T-helper 1 cell treated with Interleukin-12 subunit alpha and Interleukin-12 subunit beta and Interleukin-4 antibody, amounts not matched to agents 30 ng/mL and 1 ng/mL, for 36 hours (primary cell): ENCODE measurements at regions not wholly inside any gene's neighbourhood (a gene's known extent, or its start where the extent isn't known, plus 50 kb on each side); places are given as distances from the start of the nearest gene placed in this dataset.
"Not testable (repeated sequence)": the region's sequence is repeated elsewhere in the genome, so short reads cannot be mapped to it uniquely, and the experiment has no call there.

Experiments used
- intact Hi-C: fragments of 100-400 bp; cut with micrococcal nuclease; formaldehyde crosslinking; loops from one replicate; pipeline ENCODE4 v1.15.1; 2024

DNA sequence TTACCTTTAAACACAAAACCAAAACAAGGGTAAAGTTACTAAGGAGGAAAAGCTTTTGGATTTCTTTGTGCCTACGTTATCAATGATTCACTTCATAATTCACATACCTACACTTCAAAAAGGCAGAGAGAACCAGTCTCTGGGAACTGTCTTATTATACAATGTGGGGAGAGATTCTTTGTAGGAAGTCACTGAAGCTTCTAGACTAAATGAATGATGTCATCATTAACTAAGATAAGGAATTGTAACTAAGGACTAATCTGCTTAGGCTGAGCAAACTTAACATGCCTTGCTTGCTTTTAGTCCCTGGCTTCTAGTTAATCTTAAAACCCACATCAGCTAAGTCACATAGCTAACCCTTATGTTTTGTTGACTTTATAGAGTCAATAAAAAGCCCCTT, 771.2 kb downstream of the NXPH1 start:
- intact Hi-C loops = no loop called here

DNA sequence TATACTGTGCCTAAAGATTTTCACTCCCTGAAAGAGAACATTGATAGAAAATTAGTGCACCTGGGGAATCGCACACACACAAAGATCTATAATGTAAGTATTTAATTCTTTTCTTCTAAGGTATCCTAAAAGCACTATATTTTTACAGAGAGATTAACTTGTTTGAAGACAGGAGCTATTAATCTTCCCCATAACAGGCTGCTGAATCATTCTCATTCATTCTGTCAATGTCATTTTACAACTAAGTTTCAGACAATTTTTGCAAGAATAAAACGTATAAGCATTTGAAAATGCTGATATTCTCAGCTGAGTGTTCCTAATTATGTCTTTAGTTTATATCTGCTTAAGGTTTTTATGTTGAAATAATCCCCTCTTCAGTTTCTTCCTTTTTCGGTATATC, 776.7 kb downstream of the NXPH1 start:
- intact Hi-C loops = no loop called here

DNA sequence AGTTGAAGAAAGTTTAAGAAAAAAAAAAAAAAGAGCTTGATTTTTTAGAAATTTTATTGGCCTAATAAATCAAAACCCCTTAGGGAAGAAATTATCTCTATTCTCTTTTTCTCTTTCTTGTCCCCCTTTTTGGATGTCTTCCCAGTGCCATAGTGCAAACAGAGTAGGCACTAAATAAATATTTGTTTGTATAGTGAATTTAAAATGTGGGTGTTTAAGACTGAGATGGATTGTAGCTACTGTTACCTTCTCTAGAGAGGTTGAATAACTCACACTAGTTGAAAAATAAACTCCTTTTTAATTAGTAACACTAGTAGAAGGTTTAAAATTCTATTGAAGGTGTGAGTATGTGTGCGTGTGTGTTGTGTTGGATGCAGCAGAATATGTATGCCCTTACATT, 783.8 kb downstream of the NXPH1 start:
- intact Hi-C loops = no loop called here

DNA sequence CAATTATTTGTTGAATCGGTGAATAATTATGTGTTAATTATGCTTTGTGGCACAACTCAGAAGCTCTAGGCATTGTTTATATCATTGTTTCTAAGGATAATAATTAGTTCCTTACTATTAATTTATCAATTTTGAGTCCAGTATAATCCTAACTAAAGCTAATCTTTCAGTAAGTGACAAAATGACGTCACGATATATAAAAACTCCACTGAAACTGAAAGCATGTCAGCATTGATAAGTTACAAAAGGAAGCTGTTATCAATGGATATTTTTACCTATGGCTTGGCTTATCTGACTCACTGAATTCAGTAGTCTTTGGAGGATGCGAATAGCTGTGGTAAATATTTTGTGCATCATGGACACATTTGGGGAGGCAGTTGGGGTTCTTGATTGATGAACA, 793.1 kb downstream of the NXPH1 start:
- intact Hi-C loops = no loop called here

DNA sequence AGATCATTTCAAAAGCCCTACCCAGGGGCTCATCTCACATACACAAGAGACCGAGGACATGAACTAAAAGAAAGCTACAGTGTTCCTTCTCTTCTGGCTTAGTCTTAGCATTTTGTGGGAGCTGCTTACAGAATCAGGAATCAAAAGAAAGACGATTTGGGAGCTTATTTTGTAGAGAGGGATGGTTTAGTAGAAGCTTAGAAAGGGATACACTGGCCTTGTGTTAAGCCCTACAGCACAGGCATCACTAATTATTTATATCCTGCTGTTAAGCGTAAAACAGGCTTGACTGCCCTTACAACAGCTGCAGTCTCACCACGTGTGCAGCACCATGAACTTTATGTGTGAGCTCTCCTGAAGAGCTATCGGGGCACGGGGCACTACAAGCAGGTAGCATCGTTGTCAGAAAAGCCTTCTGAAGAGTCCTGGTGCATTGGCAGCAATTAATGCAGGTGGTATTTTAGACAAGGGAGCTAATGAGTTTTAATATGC, 798.3 kb downstream of the NXPH1 start:
- intact Hi-C loops = no loop called here

DNA sequence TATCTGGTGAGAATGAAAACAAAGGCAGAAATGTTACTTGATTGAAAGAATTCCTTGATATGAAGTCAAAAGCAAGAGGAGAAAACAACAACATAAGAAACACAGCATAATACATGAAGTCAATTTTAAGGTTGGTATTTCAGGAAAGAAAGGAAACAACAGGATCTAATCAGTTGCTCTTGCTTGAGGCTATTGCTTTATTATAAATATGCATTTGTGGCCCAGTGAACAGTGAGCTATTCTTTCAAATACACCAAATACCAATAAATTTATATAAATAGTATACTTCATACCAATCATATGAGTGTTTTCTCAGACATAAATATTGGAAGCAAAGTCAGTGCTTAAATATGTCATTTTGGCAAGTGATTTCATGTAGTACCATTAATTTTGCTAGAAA, 806.6 kb downstream of the NXPH1 start:
- intact Hi-C loops = no loop called here

DNA sequence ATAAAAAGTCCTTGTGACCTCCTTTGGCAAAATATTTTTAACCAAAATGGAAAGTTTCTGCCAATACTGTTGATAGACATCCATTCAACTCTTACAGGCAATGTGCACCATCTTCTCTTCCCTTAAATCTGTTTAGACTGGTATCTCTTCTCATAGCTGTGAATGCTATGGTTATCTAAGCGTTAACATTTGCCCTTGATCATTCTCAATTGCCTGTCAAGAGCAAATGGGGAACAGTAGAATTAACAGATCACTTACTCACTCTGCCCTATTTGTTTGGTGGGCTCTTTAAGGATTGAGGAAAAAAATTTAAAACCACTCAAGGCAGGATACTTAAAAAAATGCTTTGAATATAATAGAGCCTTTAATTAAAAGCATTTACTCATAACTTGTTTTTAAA, 808.4 kb downstream of the NXPH1 start:
- intact Hi-C loops = no loop called here

DNA sequence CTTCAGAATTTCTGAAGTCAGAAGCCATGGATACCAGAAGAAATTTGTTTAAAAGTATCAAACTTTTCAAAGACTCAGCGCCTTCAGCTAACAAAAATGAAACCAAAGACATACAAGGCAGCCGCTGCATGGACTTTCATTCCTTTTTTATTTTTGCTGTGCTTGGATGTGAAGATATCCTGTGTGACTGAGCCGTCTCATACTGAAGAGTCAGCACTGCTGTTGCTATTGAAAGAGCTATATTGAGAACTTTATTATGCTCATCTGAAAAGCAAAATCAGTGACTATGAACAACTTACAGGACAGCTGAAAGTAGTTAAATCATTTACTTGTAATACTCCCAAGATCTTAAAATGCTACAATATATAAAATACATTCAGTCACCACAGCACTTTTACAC, 809.2 kb downstream of the NXPH1 start:
- intact Hi-C loops = no loop called here

DNA sequence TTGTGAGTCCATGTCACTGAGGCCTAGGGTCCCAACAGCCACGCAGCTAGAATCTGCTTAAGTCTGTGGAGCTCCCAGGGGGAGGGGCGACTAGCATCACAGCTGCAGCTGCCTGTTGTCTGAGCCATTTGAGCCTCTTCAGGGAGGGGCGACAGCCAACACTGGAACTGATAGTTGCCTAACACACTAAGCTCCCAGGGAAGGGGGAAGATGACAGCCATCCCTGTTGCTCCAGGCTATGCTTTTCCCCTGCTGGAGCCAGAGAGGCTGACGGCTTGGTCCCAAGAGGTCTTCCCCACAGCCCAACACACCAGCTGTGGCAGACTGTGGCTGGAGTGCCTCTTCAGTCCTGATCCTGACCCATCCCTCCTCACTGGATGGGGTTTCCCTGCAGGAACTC, 817.5 kb downstream of the NXPH1 start:
- intact Hi-C loops = no loop called here

DNA sequence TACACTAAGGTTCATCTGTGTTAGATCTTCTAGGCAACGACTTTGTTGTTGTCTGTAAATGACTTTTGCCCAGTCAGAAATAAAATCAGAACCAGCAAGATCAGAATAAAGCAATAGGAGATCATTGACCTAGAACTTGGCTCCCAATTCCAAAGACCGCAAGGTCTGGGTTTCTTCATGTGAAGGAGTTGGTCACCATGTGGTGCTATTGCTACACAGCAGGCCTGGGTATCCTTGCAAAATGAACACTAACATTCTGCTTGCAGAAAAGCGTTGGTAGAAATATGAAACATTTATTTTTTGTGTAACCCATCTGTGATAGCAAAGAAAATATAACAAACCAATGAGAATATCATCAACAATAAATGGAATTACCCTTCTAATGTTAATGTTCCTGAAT, 831.0 kb downstream of the NXPH1 start:
- intact Hi-C loops = no loop called here

DNA sequence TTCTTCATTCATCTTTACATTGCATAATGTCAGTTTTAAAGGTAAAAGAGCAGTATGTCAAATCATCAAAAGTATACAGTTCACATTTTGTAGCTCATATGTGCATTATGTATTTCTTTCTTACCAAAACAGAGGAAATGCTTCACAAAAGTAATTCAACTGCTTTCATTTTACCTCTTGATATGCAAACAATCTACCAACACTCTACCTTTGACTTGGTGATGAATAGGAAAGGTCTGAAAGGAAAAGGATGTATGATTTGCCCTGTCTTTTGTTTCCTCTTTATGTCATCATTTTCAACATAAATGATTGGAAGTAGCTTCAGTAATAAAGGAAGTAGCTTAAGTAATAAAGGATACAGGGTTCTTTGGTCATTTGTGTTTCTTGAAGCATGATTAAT, 846.7 kb downstream of the NXPH1 start:
- intact Hi-C loops = no loop called here

DNA sequence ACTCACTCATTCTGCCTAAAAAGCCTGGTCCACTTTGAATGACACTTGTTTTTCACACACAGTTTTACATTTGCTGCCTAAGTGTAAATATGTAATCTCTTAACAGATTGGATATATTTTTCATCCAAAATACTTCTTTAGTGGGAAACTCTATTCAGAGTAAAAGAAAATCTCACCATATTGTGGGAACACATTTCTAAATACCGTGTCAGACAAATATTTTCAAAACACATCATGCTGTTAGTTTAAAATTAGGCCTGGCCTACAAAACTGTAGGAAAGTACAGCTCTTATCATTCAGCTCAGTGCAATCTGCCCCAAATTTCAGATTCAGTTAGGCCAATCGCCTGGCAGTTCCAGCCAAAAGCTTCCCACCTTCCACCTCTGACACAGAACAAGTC, 849.8 kb downstream of the NXPH1 start:
- intact Hi-C loops = no loop called here

DNA sequence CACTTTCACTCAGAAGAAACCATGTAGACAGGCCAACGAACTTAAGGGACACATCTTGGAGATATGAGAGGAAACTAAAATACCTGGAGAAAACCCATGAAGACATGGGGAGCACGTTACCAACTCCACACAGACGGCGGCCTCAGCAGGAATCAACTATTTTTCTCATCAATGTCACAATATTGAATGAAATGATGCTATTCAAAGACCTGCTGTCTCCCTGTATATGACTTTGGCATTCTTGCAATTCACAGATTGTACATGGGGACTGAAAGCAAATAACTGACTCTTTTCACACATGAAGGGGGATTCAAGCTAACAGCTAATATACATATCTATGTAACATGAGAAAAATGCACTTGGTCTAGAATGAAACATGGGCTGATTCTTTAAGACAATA, 869.0 kb downstream of the NXPH1 start:
- intact Hi-C loops = no loop called here

DNA sequence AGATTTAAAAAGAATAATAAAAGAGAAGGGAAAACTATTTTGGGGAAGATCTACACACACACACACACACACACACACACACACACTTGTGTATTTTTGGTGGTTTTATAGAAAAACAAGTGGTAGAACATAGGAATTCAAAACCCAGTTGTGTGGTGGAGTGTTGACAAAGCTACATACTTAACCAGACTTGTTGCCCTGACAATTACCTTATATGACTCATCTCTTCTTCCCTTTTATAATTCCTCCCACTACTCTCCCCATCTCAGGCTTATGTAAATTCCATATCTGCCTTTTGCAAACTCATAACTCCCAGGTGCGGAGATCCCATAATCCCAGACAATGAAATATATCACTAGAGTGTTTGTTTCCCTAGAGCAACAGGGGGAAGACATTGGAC, 873.7 kb downstream of the NXPH1 start:
- intact Hi-C loops = no loop called here

DNA sequence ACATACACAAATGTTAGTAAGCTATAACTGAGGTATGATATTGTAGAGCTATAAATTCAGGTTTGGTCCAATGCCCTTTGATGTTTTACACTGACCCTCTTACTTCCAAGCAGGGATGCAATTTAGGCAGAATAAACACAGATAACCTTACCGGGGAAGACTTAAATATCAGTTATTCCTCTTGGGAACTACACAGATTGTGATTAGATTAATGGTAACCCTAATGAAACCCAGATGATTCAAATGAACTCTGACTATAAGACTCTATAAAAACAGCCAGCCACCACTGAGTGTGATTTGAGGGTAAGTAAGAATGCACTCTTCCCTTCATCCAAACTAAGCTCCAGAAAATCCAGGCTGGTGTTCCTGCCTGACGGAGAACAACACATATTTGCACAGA, 891.1 kb downstream of the NXPH1 start:
- intact Hi-C loops = no loop called here

DNA sequence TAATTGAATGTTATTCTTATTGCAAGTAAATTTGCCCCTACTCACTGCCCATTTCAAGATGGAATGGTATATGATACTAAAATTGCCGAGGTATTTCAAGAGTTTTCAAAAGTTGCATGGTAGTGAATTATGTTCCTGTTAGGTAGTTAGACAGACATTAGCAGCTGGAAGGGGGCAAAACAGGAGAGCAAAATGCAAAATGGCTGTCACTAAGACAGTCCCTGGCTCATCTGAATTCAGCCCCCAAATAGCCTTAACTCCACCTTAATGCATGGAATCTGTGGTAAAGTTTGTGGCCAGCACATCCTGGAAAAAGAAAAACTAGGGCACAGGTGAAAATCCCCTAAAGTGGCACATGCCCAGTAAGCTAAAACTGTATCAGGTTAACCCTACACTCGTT, 894.9 kb downstream of the NXPH1 start:
- intact Hi-C loops = no loop called here

DNA sequence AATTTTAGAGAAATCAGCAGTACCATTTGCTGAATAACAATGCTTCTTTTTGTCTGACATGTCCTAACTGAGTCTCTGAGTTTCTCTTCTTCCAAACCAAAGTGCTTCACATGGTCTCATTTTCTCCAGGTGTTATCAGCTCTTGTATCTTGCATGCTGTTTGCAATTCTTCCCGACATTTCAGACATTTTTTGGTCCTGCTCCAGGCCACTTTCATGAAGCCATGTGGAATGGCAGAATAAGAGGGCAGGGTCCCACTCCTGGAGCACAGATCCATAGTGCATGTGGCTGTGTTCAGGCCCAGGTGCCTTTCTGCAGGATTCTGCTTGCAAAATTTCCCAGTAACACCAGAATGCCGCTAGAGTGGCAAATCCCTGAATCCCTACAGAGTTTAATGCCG, 916.2 kb downstream of the NXPH1 start:
- intact Hi-C loops = no loop called here

DNA sequence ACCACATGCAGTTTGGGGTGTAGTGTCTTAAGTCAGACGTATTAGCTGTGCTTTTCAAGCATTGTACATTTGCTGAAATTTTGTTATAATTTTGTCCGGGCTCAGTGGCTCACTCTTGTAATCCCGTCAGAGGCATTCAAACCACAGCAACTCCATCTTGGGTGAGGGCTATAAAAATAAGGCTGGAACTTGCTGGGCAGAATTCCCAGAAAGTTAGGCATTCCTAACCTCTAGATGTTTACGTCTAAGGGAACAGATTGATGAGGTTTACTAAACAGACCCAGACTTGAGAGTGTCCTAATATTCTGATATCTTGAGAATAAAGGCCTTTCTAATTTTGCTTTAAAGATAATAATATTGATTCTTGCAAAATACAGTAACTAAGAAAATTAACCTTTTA, 957.8 kb downstream of the NXPH1 start:
- intact Hi-C loops = no loop called here

DNA sequence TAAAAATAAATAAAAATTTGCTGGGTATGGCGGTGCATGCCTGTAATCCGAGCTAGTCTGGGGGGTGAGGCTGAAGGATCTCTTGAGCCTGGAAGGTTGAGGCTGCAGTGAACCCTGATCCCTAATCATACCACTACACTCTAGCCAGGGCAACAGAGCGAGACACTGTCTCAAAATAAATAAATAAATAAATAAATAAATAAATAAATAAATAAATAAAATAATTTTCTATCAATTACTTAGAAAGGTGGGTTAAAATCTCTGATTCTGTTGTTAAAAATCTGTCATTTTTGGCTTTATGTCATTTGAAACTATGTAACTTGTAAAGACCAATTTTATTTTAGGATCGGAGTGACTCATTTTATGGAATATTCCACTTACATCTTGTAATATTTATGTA, 958.6 kb downstream of the NXPH1 start:
- intact Hi-C loops = no loop called here

DNA sequence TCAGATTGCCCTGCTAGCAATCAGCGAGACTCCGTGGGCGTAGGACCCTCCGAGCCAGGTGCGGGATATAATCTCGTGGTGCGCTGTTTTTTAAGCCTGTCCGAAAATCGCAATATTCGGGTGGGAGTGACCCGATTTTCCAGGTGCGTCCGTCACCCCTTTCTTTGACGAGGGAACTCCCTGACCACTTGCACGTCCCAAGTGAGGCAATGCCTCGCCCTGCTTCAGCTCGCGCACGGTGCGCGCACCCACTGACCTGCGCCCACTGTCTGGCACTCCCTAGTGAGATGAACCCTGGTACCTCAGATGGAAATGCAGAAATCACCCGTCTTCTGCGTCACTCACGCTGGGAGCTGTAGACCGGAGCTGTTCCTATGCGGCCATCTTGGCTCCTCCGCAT, 971.0 kb downstream of the NXPH1 start:
- intact Hi-C loops = not testable (repeated sequence)

DNA sequence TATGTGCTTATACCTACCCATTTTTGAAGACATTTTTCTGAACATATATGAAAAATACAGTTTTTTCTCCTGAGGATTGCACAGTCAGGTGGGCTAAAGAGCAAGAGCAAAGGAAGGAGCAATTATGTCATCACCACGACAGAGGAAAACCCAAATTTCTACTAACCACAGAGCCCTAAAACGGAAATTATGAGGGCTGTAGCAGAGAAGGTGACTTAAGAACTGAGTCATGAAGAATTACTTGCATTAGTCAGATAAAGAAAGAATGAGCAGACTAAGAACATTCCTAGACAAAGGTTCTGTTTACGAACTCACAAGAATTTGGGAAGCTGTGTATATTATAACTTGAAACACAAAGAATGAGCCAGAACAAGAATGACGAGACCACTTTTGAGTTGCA, 974.4 kb downstream of the NXPH1 start:
- intact Hi-C loops = no loop called here

DNA sequence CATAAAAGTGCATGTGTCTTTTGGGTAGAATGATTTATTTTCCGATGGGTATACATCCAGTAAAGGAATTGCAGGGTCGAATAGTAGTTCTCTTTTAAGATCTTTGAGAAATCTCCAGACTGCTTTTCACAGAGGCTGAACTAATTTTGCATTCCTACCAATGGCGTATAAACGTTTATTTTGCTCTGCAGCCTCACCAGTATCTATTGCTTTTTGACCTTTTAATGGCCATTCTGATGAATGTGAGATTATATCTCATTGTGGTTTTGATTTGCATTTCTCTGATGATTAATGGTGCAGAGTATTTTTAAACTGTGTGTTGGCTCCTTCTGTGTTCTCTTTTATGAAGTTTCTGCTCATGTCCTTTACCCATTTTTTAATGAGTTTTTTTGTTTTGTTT, 1020.1 kb downstream of the NXPH1 start:
- intact Hi-C loops = no loop called here

DNA sequence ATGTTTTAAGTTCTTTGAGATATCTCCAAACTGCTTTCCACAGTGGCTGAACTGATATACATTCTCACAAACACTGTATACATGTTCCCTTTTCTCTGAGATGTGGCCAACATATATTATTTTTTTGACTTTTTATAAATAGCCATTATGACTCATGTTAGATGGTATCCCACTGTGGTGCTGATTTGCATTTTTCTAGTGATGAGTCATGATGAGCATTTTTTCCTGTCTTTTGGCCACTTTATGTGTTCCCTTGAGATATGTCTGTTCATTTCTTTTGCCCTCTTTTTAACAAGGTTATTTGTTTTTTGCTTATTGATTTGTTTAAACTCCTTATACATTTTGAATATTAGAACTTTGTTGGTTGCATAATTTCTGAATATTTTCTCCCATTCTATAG, 1055.1 kb downstream of the NXPH1 start:
- intact Hi-C loops = no loop called here

DNA sequence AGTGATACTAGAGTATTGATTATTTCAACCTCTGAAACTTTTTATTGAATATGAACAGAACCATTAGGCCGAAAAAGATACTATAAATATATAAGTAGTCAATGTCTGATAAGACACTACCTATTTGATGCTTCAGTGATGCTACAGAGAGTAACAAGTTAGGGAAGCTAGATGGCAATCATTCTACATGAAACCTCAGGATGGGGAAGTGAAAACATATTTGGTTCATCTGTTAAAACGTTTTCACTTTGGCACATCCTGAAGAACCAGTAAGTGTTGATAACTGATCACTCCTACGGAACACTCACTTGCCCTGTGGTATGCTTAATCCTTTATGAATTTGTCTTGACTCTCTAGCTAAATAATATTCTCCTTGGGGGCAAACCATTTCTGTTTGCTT, 1064.9 kb downstream of the NXPH1 start:
- intact Hi-C loops = no loop called here

DNA sequence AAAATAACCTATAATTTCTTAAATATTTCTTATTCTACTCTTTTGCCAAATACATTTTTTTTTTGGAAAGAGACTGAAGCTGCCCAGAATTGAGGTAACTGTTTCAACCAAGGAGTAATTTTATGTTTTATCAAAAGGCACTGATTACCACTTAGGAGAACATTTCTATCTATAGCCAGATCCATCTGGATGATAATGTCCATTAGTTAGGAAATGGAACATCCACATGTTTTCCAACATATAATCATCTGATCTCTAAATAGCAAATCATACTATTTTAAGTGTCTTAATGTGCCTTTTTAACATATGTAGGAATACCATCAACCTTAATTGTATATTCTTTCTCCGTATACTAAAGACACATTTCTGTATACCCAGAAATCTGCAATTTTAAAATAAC, 1068.9 kb downstream of the NXPH1 start:
- intact Hi-C loops = no loop called here
